PC-3 (cell line): ENCODE measurements at regions not wholly inside any gene's neighbourhood (a gene's known extent, or its start where the extent isn't known, plus 50 kb on each side); places are given as distances from the start of the nearest gene placed in this dataset.

Source experiments
- EZH2 ChIP-seq: fragments of 300-600 bp; sonication (generic); IDR thresholded peaks from one replicate; pipeline ENCODE4 v1.6.1; 2017; ENCODE audit warnings: antibody characterized with exemption, mild to moderate bottlenecking, low read length; ENCODE audit not compliant: unreplicated experiment
- EZH2phosphoT487 ChIP-seq: fragments of 300-600 bp; sonication (generic); IDR thresholded peaks from 2 replicates; pipeline ENCODE4 v1.6.1; 2018; ENCODE audit warnings: mild to moderate bottlenecking, antibody characterized with exemption, low read length, borderline replicate concordance
- TF ChIP-seq, protein P1 (sequence below): fragments of 300-600 bp; sonication (generic); conservative IDR thresholded peaks from 2 replicates; pipeline ENCODE4 v1.5.1; 2017; ENCODE audit warnings: antibody characterized with exemption, low read depth, mild to moderate bottlenecking, low read length

DNA sequence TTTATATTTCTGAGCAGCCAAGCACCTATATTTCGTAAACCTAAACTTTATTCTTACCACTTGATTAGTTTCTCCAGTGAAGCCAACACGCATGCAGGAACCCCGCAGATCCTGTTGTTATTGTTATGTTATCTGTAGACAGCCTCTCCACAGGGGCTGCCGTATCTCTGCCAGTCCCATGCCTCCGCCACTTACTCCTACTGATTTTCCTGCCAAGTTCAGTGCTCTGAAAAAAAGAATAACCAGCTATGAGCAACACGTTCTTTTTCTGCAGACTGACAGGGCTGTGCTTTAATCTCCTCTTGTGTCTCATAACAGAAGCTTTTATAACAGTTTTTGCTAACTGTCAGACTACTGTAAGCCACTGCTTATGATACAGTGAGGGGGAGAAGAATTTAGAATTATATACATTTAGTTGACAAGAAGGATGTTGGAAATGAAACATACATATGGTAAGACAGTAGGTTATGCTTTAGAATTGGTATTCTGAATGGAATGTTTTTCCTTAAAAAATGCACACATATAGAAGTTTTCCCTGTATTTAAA is 347.4 kb downstream of the SI start:
- TF ChIP-seq, protein P1, sequence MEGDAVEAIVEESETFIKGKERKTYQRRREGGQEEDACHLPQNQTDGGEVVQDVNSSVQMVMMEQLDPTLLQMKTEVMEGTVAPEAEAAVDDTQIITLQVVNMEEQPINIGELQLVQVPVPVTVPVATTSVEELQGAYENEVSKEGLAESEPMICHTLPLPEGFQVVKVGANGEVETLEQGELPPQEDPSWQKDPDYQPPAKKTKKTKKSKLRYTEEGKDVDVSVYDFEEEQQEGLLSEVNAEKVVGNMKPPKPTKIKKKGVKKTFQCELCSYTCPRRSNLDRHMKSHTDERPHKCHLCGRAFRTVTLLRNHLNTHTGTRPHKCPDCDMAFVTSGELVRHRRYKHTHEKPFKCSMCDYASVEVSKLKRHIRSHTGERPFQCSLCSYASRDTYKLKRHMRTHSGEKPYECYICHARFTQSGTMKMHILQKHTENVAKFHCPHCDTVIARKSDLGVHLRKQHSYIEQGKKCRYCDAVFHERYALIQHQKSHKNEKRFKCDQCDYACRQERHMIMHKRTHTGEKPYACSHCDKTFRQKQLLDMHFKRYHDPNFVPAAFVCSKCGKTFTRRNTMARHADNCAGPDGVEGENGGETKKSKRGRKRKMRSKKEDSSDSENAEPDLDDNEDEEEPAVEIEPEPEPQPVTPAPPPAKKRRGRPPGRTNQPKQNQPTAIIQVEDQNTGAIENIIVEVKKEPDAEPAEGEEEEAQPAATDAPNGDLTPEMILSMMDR, result no peak
- no peak for TF ChIP-seq EZH2phosphoT487
- TF ChIP-seq EZH2, result no peak
